ENCODE measurements at regions not wholly inside any gene's neighbourhood (a gene's known extent, or its start where the extent isn't known, plus 50 kb on each side); places are given as distances from the start of the nearest gene placed in this dataset.

DNA sequence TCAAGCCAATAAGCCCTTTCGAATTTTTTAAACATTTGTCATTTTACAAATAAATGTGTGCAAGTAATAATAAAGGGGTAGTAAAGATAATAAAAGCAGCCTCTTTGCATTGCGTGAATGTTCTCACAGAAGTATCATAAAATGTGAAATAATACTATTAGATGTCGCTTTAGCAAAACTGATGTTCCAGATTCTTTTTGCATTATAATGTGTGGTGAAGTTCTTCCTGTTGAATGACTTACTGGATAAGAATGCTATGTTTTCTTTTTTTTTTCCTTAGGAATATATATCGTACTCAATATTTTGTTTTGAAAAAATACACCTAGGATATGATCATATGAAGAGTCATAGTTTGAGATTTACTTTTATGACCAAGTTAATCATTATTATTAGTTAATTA lies 85.2 kb upstream of the CDH12 start:
- TF ChIP-seq, protein P1, sequence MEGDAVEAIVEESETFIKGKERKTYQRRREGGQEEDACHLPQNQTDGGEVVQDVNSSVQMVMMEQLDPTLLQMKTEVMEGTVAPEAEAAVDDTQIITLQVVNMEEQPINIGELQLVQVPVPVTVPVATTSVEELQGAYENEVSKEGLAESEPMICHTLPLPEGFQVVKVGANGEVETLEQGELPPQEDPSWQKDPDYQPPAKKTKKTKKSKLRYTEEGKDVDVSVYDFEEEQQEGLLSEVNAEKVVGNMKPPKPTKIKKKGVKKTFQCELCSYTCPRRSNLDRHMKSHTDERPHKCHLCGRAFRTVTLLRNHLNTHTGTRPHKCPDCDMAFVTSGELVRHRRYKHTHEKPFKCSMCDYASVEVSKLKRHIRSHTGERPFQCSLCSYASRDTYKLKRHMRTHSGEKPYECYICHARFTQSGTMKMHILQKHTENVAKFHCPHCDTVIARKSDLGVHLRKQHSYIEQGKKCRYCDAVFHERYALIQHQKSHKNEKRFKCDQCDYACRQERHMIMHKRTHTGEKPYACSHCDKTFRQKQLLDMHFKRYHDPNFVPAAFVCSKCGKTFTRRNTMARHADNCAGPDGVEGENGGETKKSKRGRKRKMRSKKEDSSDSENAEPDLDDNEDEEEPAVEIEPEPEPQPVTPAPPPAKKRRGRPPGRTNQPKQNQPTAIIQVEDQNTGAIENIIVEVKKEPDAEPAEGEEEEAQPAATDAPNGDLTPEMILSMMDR (IDR thresholded peaks at IDR 0.05; ENCODE audit: low read length) = no peak
- TF ChIP-seq EZH2 (IDR thresholded peaks at IDR 0.05; ENCODE audit: borderline replicate concordance, low read length) = no peak
